Suprapubic skin (tissue), 4 donors: ENCODE measurements at regions not wholly inside any gene's neighbourhood (a gene's known extent, or its start where the extent isn't known, plus 50 kb on each side); places are given as distances from the start of the nearest gene placed in this dataset.

Experiments
- POLR2A ChIP-seq, 2 donors: fragments of 450-650 bp; IDR thresholded peaks; one replicate each; pipeline ENCODE4 v1.6.1; 2017; ENCODE audit warnings: antibody characterized with exemption in 2 of 2, mild to moderate bottlenecking in 2 of 2, moderate library complexity in 2 of 2
- POLR2AphosphoS5 ChIP-seq, 3 donors: sonication (generic); formaldehyde crosslinking; IDR thresholded peaks; one replicate each; pipeline ENCODE4 v1.6.1; 2017; ENCODE audit warnings: antibody characterized with exemption in 3 of 3
- TF ChIP-seq, protein P1 (sequence below), 2 donors: fragments of 200-600 bp in 1 of 2; fragments of 450-650 bp in 1 of 2; sonication (generic) in 1 of 2; IDR thresholded peaks; one replicate each; pipeline ENCODE4 v1.5.1; 2016 to 2019; ENCODE audit warnings: antibody characterized with exemption in 2 of 2, mild to moderate bottlenecking in 1 of 2, moderate library complexity in 1 of 2

DNA sequence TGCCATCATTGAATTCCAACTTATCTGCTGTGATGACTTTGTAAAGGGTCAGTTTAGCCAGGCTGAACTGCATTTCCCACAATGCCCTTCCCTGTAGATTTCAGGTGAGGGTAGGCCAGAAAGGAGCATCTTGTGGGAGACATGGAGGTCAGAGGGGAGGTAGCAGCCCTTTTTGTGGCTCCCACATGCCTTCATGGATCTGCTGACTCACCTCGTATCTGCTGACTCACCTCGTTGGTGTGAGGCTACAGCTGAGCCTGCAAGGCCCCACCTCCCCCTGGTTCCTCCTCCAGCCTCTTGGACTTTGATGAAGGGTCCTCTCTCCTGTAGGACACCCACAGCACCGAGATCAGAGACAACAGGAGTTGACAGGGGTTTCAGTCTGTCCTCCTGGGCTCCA is 102.5 kb downstream of the SALL1 start:
- no peak for TF ChIP-seq POLR2AphosphoS5 (IDR thresholded peaks at IDR 0.05)
- TF ChIP-seq, protein P1, sequence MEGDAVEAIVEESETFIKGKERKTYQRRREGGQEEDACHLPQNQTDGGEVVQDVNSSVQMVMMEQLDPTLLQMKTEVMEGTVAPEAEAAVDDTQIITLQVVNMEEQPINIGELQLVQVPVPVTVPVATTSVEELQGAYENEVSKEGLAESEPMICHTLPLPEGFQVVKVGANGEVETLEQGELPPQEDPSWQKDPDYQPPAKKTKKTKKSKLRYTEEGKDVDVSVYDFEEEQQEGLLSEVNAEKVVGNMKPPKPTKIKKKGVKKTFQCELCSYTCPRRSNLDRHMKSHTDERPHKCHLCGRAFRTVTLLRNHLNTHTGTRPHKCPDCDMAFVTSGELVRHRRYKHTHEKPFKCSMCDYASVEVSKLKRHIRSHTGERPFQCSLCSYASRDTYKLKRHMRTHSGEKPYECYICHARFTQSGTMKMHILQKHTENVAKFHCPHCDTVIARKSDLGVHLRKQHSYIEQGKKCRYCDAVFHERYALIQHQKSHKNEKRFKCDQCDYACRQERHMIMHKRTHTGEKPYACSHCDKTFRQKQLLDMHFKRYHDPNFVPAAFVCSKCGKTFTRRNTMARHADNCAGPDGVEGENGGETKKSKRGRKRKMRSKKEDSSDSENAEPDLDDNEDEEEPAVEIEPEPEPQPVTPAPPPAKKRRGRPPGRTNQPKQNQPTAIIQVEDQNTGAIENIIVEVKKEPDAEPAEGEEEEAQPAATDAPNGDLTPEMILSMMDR (IDR thresholded peaks at IDR 0.05): no peak
- no peak for TF ChIP-seq POLR2A (IDR thresholded peaks at IDR 0.05)
